Posterior vena cava (tissue), 2 donors: ENCODE measurements at regions not wholly inside any gene's neighbourhood (a gene's known extent, or its start where the extent isn't known, plus 50 kb on each side); places are given as distances from the start of the nearest gene placed in this dataset.

Experiments
- DNase-seq: peaks from one replicate; pipeline ENCODE4 v3.0.0-alpha.2; 2020; ENCODE audit warnings: low spot score
- intact Hi-C, 2 donors: fragments of 100-400 bp; cut with DNase I; formaldehyde crosslinking; loops; one replicate each; pipeline versions ENCODE4 v1.14.1 to v1.14.2; 2022 to 2023
- donor health status: DM: yes; HTN: yes; CAD: no.
- donor health status: DM: yes; HTN: yes; CAD: no.

GRCh38 chr17:55561973-55562495, 50.8 kb upstream of the SMIM36 start:
- DNase-seq, result no peak
- intact Hi-C loops, result no loop called here

- DNase-seq, result no peak
- intact Hi-C loops, result no loop called here
Observed at GRCh38 chr17:55561316-55561972, 50.2 kb upstream of the SMIM36 start.
